DMS79 treated with DMSO at 0.1 percent for 48 hours (cell line): ENCODE measurements at regions not wholly inside any gene's neighbourhood (a gene's known extent, or its start where the extent isn't known, plus 50 kb on each side); places are given as distances from the start of the nearest gene placed in this dataset.
"Not testable (repeated sequence)": the region's sequence is repeated elsewhere in the genome, so short reads cannot be mapped to it uniquely, and the experiment has no call there.

Experiments
- DNase-seq: peaks from one replicate; lab custom pipeline; 2025; lab: John Stamatoyannopoulos, UW

DNA sequence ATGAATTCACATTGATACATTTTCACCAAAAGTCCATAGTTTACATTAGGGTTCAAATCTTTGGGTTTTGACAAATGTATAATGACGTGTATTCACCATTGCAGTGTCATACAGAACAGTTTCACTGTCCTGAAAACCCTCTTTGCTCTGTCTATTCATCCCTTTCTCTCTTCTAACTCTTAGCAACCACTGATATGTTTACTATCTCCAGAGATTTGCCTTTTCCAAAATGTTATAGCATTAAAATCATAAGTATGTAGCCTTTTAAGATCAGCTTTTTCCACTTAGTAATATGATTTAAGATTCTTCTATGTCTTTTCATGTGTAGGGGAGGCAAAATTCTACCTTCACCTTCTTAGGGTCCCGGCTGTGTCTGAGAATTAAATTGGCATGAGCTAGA is 203.8 kb downstream of the TPRG1 start:
- no peak for DNase-seq

DNA sequence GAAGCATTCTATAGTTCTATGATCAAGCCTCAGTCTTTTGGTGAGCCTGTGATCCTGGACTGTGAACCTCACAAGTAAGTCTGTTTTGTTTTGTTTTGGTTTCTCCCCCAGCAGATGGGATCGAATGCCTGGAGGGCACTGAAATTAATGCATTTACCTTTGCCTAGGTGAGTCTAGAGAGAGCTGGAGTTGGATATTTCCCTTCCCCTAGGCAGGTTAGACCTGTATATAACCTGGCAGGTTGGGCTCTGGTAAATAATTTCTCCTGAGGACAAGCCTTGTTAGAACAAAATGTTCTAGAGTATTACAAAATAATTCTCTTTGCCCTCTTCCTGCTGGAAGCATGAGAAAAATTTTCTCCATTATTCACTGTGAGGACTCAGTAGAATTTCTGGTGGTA is 211.9 kb downstream of the TPRG1 start:
- no peak for DNase-seq

GRCh38 chr3:189385880-189386279 is 214.1 kb downstream of the TPRG1 start:
- DNase-seq = not testable (repeated sequence)

GRCh38 chr3:189386739-189387138 is 215.0 kb downstream of the TPRG1 start:
- DNase-seq = no peak

DNA sequence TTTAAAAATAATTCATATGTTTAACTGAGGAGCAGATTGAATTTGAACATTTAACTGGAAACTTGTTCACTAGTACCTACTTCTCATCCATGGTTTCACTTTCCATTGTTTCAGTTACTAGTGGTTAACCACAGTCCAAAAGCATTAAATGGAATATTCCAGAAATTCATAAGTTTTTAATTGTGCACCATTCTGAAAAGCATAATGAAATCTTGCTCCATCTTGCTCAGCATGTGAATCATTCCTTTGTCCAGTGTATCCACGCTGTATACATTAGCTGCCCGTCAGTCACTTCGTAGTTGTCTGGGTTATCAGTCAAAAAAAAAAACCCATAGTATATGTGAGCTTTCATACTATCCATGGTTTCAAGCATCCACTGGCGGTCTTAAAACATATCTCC is 217.6 kb downstream of the TPRG1 start:
- DNase-seq = no peak

DNA sequence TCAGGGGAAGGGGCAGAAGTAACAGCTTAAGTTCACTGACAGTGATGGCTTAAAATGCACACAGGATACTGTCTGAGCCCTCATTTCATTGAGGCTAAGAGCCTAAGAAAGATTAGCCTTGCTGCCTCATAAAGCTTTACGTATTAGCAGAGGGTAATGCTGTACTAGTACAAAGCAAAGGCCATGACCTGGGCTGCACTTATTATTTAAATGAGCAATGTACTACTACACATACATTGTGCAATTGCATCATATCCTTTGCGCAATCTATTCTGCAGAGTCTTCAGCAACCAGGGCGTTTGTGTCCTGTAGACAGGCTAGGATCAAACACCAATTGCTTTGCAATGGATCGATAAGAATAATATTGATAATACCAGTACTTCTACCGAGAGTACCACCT is 221.8 kb downstream of the TPRG1 start:
- no peak for DNase-seq

DNA sequence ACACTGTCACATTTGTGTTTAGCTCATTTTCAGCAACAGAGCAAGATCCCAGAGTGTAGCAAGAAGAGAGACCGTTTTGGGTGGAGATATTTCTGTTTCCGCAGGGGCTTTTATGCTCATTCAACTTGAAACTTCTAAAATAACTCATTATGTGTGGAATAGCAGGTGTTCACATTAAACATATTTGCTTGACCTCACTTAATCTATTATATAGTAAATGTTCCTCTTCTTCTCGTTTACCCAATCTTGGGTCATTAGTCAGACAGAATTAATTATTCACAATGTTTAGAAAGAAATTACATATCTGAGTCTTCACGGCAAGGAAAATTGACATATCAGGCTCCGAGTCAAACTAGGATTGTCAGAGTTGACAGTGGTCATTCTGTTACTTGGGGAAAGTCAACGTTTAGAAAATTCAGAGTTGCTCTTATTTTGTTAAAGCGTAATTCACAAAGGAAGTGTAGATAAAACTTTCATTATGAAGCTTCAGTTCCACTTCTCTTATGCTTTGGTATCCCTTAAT is 222.9 kb downstream of the TPRG1 start:
- DNase-seq = no peak

DNA sequence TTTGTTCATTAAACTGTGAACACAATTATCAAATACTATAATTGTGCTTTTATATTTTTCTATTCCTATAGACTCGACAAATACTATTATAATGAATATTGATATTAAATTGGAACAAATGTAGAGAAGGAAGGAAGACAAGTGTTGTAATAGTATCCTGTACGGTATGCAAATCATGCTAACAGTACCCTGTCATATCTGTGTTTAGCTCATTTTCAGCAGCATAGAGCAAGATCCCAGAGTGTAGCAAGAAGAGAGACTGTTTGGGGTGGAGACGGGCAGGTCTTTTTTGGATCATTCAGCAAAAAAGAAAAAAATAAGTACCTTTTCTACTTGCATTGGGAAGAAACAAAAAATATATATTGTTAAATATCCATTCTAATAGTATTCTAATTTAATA is 224.1 kb downstream of the TPRG1 start:
- no peak for DNase-seq

DNA sequence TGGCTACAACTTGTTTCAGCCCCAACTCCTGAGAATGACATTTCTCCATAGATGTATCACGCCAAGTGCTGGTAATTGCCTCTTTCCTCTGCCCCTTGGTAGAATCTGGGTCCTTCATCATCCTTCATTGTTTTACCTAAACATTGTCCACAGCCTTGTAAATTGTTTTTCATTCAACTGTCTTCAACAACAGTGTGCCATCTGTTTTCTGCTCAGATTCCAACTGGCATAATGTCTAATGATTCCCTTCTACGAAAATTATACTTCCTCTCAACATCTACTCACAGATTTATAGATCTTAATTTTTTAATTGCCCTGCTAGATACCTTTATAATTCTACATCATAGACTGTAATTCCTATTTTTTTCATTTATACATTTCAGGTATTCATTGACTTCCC is 226.9 kb downstream of the TPRG1 start:
- no peak for DNase-seq

GRCh38 chr3:189401196-189401595 is 229.4 kb downstream of the TPRG1 start:
- DNase-seq = no peak

GRCh38 chr3:189403194-189403593 is 228.0 kb upstream of the TP63 start:
- no peak for DNase-seq

GRCh38 chr3:189404024-189404423 is 227.2 kb upstream of the TP63 start:
- DNase-seq = peak; percentile 12

- no peak for DNase-seq
Observed at GRCh38 chr3:189404797-189405484, 226.2 kb upstream of the TP63 start.

DNA sequence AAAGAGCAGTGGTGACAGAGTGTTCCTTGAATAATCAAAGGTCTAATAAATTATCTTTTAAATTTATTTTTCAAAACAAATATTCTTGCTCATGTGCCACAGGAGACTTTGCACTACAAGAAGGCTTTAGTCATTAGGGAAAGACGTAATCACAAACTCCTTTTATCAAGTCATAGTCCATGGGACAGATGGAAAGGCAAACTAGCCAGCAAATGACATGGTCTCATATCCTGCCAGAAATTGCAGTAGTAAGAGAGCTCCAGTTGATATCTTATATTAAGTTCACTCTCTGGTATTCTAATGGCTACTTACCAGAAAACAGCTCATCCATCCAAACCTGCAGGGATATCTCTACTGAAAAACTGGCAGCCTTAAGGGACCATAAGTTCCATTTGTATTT is 225.0 kb upstream of the TP63 start:
- no peak for DNase-seq

DNA sequence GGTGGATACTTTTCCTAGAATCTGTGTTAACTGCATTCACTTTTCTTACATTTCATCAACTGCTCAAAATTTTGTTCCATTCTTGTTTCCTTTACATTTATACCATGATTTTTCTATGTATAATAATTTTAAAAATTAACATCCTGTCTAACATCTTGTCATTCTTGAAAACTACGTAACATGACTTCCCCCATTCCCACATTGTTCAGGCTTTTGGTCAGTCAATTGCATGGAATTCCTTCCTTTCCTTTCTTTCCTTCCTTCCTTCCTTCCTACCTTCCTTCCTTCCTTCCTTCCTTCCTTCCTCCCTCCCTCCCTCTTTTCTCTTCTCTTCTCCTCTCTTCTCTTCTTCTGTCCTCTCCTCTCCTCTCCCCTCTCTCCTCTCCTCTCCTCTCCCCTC is 220.7 kb upstream of the TP63 start:
- DNase-seq = no peak

DNA sequence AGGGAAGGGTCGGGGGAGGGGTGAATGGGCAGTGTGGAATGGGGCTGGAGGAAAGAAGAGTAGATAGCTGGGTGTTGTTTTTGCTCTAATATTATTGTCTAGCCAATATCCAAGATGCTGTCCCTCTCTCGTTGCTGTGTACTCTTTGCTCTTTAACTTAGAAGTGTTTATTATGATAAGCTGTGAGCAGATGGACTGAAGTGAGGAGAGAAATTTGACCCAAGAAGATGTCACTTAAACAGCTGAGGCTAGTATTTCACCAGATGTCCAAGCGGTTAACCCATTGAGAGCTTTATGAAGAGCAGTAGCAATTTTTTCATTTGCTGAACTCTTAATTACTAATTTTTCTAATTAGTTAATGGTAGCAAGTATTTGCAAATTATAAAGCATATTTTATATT is 212.2 kb upstream of the TP63 start:
- no peak for DNase-seq

GRCh38 chr3:189419683-189420082 is 211.5 kb upstream of the TP63 start:
- no peak for DNase-seq

GRCh38 chr3:189424922-189425321 is 206.3 kb upstream of the TP63 start:
- DNase-seq = no peak

DNA sequence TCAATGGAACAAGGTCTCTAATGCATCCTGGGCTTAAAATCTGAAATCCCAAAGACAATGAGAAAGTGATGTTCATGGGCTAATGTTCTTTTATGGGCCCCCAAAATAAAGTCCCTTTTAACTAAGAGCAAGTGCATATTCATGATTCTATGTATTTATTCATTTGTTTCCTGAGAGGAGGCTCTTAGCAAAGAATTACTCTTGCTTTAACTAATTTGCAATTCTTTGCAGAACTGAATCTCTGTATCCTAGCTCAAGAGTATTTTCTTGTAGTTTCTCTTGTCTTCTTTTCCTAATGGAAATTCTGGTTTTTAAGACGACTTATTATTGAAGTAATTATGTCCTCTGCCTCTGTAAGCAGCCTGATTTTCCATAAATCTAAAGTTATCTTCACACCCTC is 202.2 kb upstream of the TP63 start:
- DNase-seq = no peak

GRCh38 chr3:189430166-189430565 is 201.0 kb upstream of the TP63 start:
- DNase-seq = no peak

DNA sequence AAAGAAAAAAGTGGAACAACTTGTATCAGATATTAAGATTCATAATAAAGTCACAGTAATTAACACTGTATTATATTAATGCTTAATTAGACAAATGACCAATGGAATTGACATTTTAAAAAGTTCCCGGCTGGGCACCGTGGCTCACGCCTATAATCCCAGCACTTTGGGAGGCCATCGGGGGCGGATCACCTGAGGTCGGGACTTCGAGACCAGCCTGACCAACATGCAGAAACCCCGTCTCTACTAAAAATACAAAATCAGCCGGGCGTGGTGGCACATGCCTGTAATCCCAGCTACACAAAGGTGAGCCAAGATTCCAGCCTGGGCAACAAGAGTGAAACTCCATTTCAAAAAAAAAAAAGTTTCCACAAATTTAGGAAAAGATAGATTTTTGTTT is 188.9 kb upstream of the TP63 start:
- DNase-seq = not testable (repeated sequence)

- DNase-seq = no peak
Observed at GRCh38 chr3:189446959-189447560, 184.1 kb upstream of the TP63 start.

- DNase-seq = no peak
Observed at GRCh38 chr3:189449084-189449483, 182.1 kb upstream of the TP63 start.

GRCh38 chr3:189455009-189455408 is 176.2 kb upstream of the TP63 start:
- no peak for DNase-seq
